ENCODE measurements at regions not wholly inside any gene's neighbourhood (a gene's known extent, or its start where the extent isn't known, plus 50 kb on each side); places are given as distances from the start of the nearest gene placed in this dataset.

DNA sequence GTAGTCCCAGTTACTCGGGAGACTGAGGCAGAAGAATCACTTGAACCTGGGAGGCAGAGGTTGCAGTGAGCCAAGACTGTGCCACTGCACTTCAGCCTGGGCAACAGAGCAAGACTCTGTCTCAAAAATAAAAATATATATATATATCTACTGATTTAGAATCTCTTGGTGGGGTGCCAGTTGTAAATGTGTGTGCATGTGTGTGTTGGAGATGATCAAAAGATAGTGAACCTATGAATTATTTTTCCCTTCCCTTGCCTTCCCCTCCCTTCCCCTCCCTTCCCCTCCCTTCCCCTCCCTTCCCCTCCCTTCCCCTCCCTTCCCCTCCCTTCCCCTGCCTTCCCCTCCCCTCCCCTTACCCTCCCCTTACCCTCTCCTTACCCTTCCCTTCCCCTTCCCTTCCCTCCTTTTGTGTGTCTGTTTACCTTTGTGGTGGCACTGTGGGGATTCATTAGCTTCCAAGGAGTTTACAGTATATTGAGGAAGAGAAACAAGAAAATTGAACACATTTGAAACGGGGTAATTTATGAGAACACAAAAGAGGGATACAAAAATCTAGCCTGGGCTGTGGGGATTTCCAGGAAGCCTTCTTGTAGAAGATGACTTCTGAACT lies 281.5 kb upstream of the DPPA4 start:
- Mint-ChIP-seq H3K27me3 (no peaks in the 10 kb centered on the region), H3K4me1 (no peaks in the 10 kb centered on the region), H3K27ac (no peak overlapping the region), H3K4me3 (no peak overlapping the region), H3K36me3 (ENCODE audit: low read depth) (no peaks in the 10 kb centered on the region)
- no peak for DNase-seq
- no peak for ATAC-seq
- H3K9me3 ChIP-seq (ENCODE audit: control insufficient read depth, low read length, poor library complexity, severe bottlenecking): no peaks in the 10 kb centered on the region

DNA sequence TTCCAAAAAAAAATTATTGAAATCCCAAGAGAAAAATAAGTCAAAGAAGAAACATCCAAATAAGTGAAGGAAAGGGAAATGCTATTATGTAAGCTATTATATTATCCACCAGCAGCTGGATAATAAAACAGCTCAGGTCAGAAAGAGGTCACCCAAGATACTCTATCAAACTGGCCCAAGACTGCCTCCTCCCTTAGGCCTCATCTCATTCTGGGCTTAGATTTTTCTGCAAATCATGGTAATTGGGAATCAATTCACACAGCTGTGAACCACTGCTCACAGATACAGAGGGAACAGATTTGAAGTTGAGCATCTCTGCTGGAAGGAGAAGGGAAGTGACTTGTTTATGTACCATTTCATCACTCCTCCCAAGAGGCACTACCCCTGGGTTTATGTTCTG lies 294.6 kb upstream of the DPPA4 start:
- Mint-ChIP-seq H3K27ac (no peak overlapping the region), H3K36me3 (ENCODE audit: low read depth) (no peaks in the 10 kb centered on the region), H3K4me3 (no peak overlapping the region), H3K27me3 (no peaks in the 10 kb centered on the region), H3K4me1 (no peaks in the 10 kb centered on the region)
- no peak for ATAC-seq
- no peak for DNase-seq
- no peaks in the 10 kb centered on the region for H3K9me3 ChIP-seq (ENCODE audit: control insufficient read depth, low read length, poor library complexity, severe bottlenecking)

DNA sequence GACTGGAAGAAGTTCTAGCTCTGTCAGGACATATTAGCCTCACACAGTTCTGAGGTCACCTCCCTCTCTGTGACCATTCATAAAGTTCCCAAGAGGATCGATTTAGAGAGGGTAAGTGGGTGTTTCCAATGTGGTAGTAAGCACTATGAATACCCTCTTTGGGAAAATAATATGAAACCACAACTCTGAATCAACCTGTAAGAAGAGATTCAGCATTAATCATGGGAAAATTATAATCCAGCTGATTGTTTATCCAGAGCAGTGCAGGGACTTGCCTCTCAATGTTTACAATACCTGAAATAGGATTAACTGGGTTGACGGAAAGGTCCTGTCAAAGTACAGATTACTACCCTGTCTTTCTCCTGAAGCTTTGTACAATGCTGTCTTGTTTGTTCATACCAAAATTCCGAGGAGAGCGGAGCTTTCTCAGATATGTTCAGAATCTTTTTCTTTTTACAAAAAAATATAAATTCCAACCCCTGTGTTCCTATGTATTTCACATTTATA lies 302.9 kb upstream of the DPPA4 start:
- Mint-ChIP-seq H3K4me1 (no peaks in the 10 kb centered on the region), H3K4me3 (no peak overlapping the region), H3K27ac (no peak overlapping the region), H3K36me3 (ENCODE audit: low read depth) (no peaks in the 10 kb centered on the region), H3K27me3 (no peaks in the 10 kb centered on the region)
- ATAC-seq (no peak), DNase-seq (no peak)
- H3K9me3 ChIP-seq (ENCODE audit: control insufficient read depth, low read length, poor library complexity, severe bottlenecking): no peaks in the 10 kb centered on the region

DNA sequence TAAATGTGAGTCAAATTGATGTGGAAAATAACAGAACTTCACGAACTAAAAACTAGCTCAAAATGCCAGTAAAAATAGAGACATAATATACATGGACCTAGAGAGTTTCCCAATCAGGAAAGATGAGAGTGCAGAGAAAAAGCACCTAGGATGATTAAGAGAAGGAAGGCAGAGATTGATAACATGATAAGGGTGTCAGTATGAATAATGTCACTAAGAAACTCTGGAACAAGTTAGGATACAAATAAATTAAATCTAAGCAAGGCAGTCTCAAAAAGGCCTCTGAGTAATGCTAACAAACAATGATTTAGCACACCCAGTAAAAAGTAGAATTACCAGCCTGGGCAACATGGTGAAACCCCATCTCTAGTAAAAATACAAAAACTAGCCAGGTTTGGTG lies 304.7 kb upstream of the DPPA4 start:
- Mint-ChIP-seq H3K4me1 (no peaks in the 10 kb centered on the region), H3K27me3 (no peaks in the 10 kb centered on the region), H3K4me3 (no peak overlapping the region), H3K27ac (no peak overlapping the region), H3K36me3 (ENCODE audit: low read depth) (no peaks in the 10 kb centered on the region)
- no peaks in the 10 kb centered on the region for H3K9me3 ChIP-seq (ENCODE audit: control insufficient read depth, low read length, poor library complexity, severe bottlenecking)
- DNase-seq (no peak), ATAC-seq (no peak)

DNA sequence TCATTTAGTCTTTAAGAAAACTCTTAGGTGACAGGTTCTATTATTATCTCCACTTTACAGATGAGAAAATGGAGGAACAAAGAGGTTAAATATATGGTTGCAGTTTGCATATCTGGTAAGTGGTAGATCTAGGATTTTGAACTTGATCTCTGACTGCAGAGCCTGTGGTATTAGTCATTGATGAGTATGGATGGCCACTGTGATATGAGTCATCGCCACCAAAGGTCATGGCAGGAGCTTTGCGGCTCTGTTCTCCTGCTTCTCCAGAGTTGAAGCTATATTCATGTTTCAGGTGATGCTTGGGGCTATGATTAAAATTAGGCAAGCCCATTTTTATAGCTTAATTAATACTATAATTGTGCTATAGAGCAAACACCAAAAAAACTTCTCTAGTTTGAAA lies 306.2 kb upstream of the DPPA4 start:
- H3K27me3 Mint-ChIP-seq: no peaks in the 10 kb centered on the region

DNA sequence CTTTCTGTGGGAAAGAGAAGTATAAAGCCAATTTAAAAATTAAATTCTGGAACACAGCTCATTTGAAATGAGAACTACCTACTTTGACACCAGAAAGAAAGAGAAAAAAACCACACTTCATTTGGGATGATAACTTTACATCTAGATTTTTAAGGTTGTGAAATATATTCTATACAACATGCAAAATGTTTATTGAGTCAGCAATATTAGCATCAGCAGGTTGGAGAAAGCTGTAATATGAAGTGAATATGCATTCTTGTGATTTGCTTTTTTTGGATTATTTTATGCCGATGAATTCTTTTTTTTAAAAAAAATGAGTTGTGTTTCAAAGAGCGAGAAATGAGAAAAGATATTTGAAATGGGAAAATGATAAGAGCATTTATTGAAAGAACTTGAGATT lies 307.0 kb upstream of the DPPA4 start:
- no peaks in the 10 kb centered on the region for H3K27me3 Mint-ChIP-seq
- ATAC-seq: no peak
- no peak overlapping the region for H3K27ac Mint-ChIP-seq
- H3K4me1 Mint-ChIP-seq: no peaks in the 10 kb centered on the region
- H3K4me3 Mint-ChIP-seq: no peak overlapping the region
- DNase-seq: no peak
- peaks cover 2% of the 10 kb centered on the region for H3K36me3 Mint-ChIP-seq (ENCODE audit: low read depth)
- peaks cover 2% of the 10 kb centered on the region for H3K9me3 ChIP-seq (ENCODE audit: control insufficient read depth, low read length, poor library complexity, severe bottlenecking)

More for the DNA sequence above, 306.2 kb upstream of the DPPA4 start:
- DNase-seq (no peak), ATAC-seq (no peak)
- Mint-ChIP-seq H3K4me3 (no peak overlapping the region), H3K4me1 (no peaks in the 10 kb centered on the region), H3K27ac (no peak overlapping the region), H3K36me3 (ENCODE audit: low read depth) (no peaks in the 10 kb centered on the region)
- H3K9me3 ChIP-seq (ENCODE audit: control insufficient read depth, low read length, poor library complexity, severe bottlenecking): peaks cover 2% of the 10 kb centered on the region

DNA sequence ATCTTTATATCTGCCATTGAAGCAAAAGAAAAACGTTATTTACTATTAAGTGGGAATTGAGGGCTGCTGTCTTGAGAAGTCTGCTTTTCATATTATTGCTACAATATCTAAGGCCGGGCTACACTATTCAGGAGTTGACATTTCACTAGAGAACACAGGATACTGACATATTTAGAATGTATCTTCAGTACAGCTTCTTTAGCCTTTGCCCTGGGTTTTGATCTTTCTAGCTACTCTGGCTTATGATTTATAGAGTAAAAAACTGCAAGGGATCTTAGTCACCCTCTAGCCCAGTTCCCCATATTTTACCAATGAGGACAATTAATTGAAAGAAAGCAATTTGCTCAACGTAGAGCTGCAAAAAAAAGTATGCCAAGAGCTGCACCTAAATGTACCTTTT lies 307.4 kb upstream of the DPPA4 start:
- Mint-ChIP-seq H3K27me3 (no peaks in the 10 kb centered on the region), H3K36me3 (ENCODE audit: low read depth) (peaks cover 2% of the 10 kb centered on the region), H3K4me1 (no peaks in the 10 kb centered on the region), H3K4me3 (no peak overlapping the region), H3K27ac (no peak overlapping the region)
- peaks cover 2% of the 10 kb centered on the region for H3K9me3 ChIP-seq (ENCODE audit: control insufficient read depth, low read length, poor library complexity, severe bottlenecking)
- no peak for DNase-seq
- no peak for ATAC-seq

DNA sequence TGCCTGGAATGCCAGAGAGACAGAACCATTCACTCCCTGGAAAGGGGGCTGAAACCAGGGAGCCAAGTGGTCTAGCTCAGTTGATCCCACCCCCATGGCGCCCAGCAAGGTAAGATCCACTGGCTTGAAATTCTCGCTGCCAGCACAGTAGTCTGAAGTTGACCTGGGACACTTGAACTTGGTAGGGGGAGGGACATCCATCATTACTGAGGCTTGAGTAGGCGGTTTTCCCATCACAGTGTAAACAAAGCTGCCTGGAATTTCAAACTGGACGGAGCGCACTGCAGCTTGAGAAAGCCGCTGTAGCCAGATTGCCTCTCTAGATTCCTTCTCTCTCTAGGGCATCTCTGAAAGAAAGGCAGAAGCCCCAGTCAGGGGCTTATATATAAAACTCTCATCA lies 310.7 kb upstream of the DPPA4 start:
- no peaks in the 10 kb centered on the region for H3K4me1 Mint-ChIP-seq
- H3K4me3 Mint-ChIP-seq: no peak overlapping the region
- H3K27me3 Mint-ChIP-seq: no peaks in the 10 kb centered on the region
- peaks cover 2% of the 10 kb centered on the region for H3K36me3 Mint-ChIP-seq (ENCODE audit: low read depth)
- DNase-seq (no peak), ATAC-seq (no peak)
- H3K9me3 ChIP-seq (ENCODE audit: control insufficient read depth, low read length, poor library complexity, severe bottlenecking): peaks cover 2% of the 10 kb centered on the region
- no peak overlapping the region for H3K27ac Mint-ChIP-seq

DNA sequence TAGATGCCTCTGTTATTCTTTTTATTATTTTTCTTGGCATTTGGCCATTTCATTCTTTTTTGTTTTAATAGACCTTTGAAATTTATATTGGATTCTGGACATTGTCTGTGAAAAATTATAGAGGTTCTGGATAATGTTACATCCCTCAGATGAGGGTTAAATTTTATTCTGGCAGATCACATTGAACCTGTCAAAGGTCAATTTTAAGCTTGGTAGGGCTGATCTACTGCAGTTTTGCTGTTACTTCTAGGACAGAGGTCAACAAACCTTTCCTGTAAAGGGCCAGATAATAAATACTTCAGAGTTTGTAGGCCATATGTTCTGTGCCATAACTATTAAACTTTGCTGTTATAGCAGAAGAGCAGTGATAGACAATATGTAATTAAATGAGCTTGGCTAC lies 318.9 kb upstream of the DPPA4 start:
- no peak overlapping the region for H3K27ac Mint-ChIP-seq
- no peaks in the 10 kb centered on the region for H3K9me3 ChIP-seq (ENCODE audit: control insufficient read depth, low read length, poor library complexity, severe bottlenecking)
- ATAC-seq (no peak), DNase-seq (no peak)
- no peak overlapping the region for H3K4me3 Mint-ChIP-seq
- no peaks in the 10 kb centered on the region for H3K36me3 Mint-ChIP-seq (ENCODE audit: low read depth)
- no peaks in the 10 kb centered on the region for H3K27me3 Mint-ChIP-seq
- no peaks in the 10 kb centered on the region for H3K4me1 Mint-ChIP-seq

DNA sequence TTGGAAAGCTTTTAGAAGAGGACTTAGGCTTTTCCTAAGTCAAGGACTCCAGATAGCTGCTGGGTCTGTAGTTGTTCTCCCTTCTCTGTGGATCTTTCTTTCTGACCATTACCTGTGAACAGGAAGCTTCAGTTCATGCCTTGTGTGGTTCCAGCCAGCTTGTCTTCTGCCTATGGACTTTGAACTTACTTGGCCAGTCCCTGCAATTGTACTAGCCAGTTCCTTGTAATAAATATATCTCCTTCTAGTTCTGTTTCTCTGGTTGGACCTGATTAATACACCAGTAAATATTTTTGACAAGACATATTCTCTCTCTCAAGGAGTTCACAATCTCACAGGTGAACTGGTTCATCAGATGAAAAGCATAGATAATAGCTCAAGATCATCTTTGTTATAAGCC lies 341.3 kb upstream of the DPPA4 start:
- DNase-seq: no peak
- H3K27me3 Mint-ChIP-seq: no peaks in the 10 kb centered on the region
- no peak overlapping the region for H3K4me3 Mint-ChIP-seq
- no peak for ATAC-seq
- no peaks in the 10 kb centered on the region for H3K4me1 Mint-ChIP-seq
- no peaks in the 10 kb centered on the region for H3K9me3 ChIP-seq (ENCODE audit: control insufficient read depth, low read length, poor library complexity, severe bottlenecking)
- H3K36me3 Mint-ChIP-seq (ENCODE audit: low read depth): no peaks in the 10 kb centered on the region
- H3K27ac Mint-ChIP-seq: no peak overlapping the region

DNA sequence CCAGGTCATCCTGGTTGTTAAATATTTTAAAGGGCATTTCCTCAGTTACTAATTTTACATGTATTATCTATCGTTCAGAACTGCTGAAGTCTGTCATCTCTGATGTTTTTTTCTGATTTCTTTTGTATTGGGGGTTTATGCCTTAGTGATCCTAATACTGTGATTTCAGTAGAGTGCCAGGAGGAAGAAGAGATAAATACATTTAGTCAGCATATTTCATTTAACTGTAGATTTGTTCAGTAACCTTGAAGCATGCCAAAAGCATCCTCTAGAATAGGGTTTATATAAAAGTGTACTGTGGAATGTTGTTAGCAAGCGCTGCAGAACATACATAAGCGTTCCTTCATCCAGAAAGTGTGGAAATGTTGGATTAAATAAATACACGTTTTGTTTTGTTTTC lies 342.3 kb upstream of the DPPA4 start:
- Mint-ChIP-seq H3K4me1 (no peaks in the 10 kb centered on the region), H3K36me3 (ENCODE audit: low read depth) (no peaks in the 10 kb centered on the region), H3K27ac (no peak overlapping the region), H3K27me3 (no peaks in the 10 kb centered on the region), H3K4me3 (no peak overlapping the region)
- no peak for ATAC-seq
- DNase-seq: no peak
- H3K9me3 ChIP-seq (ENCODE audit: control insufficient read depth, low read length, poor library complexity, severe bottlenecking): no peaks in the 10 kb centered on the region

DNA sequence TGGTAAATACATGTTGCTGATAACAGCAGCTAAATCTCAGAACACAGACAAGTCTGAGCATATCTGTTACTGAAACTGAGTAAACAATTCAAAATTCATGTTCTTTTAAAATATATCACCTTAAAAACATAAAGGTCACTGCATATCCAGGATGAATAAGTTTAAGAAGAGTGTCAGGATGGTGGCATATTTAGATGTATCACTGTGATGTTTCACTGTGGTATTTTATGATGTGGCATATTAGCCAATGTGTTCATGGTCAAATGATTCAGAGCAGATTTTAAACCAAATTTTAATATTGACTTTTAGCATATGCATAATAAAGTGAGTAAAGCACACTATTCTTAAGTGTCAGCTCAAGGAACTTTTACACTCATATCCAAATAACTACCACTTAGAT lies 346.4 kb upstream of the DPPA4 start:
- no peaks in the 10 kb centered on the region for H3K4me1 Mint-ChIP-seq
- ATAC-seq (no peak), DNase-seq (no peak)
- no peaks in the 10 kb centered on the region for H3K27me3 Mint-ChIP-seq
- no peaks in the 10 kb centered on the region for H3K36me3 Mint-ChIP-seq (ENCODE audit: low read depth)
- no peaks in the 10 kb centered on the region for H3K9me3 ChIP-seq (ENCODE audit: control insufficient read depth, low read length, poor library complexity, severe bottlenecking)
- H3K27ac Mint-ChIP-seq: no peak overlapping the region
- no peak overlapping the region for H3K4me3 Mint-ChIP-seq

DNA sequence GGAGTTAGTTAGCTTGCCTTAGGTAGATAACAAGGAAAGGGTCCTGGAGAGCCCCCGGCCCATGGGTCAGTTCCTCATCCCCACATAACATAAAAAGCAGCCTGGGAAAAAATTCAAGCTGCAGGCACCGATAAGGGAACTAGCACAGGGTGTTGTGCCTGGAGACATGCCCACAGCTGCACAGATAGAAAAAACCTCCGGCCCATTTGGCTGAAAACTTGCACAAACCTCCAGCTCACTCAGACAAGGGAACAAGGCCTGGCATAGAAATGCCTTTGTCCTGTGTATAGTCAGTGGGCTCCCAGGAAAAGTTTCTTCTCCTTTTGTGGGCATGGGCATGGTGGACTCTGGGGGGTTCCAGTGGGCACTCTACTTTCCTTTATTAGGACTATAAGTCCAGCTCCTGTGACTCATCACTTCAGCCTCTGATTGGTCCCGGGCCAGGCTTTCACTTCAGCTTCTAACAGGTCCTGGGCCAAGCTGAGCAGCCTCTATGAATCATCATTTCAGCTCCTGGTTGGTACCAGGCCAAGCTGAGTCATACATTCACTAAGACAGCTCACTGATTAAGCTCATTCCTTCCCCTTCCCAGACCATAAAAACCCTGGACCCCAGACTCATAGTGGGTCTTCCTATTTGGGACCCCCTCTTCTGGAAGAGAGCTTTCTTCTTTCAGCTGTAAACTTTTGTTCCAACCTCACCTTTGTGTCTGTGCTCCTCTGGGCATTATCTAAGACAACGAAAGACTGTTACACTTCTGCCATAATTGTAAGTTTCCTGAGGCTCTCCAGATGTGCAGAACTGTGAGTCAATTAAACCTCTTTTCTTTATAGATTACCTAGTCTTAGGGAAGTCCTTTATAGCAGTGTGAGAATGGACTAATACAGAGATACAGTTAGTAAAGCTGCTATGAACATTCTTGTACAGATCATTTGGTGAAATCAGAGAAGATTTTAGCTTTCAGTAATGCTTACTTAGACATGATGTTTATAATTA lies 348.0 kb upstream of the DPPA4 start:
- Mint-ChIP-seq H3K36me3 (ENCODE audit: low read depth) (no peaks in the 10 kb centered on the region), H3K27ac (no peak overlapping the region), H3K4me3 (no peak overlapping the region), H3K4me1 (no peaks in the 10 kb centered on the region), H3K27me3 (no peaks in the 10 kb centered on the region)
- ATAC-seq: no peak
- DNase-seq: no peak
- no peaks in the 10 kb centered on the region for H3K9me3 ChIP-seq (ENCODE audit: control insufficient read depth, low read length, poor library complexity, severe bottlenecking)

DNA sequence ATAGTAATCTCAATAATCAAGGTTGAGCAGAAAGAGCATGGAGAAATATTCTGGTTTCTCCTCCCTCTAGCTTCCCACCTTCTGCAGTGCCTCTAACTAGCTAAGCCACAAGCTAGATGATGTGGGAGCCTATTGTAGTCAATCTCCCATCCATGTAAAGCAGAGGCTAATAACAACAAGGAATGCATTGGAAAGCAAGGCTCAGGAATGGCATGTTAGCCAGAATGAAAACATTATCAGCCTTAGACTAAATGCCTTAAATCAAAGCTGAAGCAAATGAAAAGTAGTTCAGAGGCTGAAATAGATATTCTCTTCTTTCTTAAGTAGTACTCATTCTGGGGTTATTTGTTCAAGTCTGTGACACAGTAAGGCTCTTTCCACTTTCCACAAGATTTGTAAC lies 350.3 kb upstream of the DPPA4 start:
- no peak overlapping the region for H3K4me3 Mint-ChIP-seq
- H3K27me3 Mint-ChIP-seq: no peaks in the 10 kb centered on the region
- DNase-seq: no peak
- H3K27ac Mint-ChIP-seq: no peak overlapping the region
- no peak for ATAC-seq
- H3K36me3 Mint-ChIP-seq (ENCODE audit: low read depth): no peaks in the 10 kb centered on the region
- H3K9me3 ChIP-seq (ENCODE audit: control insufficient read depth, low read length, poor library complexity, severe bottlenecking): no peaks in the 10 kb centered on the region
- no peaks in the 10 kb centered on the region for H3K4me1 Mint-ChIP-seq

Measured in T-helper 17 cell (primary cell).